ENCODE measurements at regions not wholly inside any gene's neighbourhood (a gene's known extent, or its start where the extent isn't known, plus 50 kb on each side); places are given as distances from the start of the nearest gene placed in this dataset.

GRCh38 chr12:91841822-91842221, 303.8 kb downstream of the BTG1 start:
- Mint-ChIP-seq H3K36me3 (ENCODE audit: insufficient read depth, unreplicated experiment) (no peaks in the 10 kb centered on the region), H3K9me3 (ENCODE audit: unreplicated experiment) (no peaks in the 10 kb centered on the region), H3K27ac (ENCODE audit: unreplicated experiment) (no peak overlapping the region), H3K4me1 (ENCODE audit: low read depth, unreplicated experiment) (no peaks in the 10 kb centered on the region), H3K27me3 (ENCODE audit: insufficient read depth, unreplicated experiment) (no peaks in the 10 kb centered on the region), H3K4me3 (ENCODE audit: unreplicated experiment) (no peak overlapping the region)
- no peak for DNase-seq
- H3K4me3 ChIP-seq (ENCODE audit: low read depth, low read length): no peak overlapping the region
- intact Hi-C loops (cut with micrococcal nuclease; ENCODE audit: unreplicated experiment): no loop called here
- no peaks in the 10 kb centered on the region for H3K4me1 ChIP-seq
- H3K9me3 ChIP-seq: no peaks in the 10 kb centered on the region
- H3K27me3 ChIP-seq (replicated peaks; ENCODE audit: control insufficient read depth, insufficient read depth, low read length): no peaks in the 10 kb centered on the region
- BruUV-seq (replicated peaks): no TSS peak
- ChIA-PET POLR2A (no interaction called here), CTCF (no interaction called here)
- H3K36me3 ChIP-seq (ENCODE audit: control insufficient read depth, insufficient read depth, low read length): no peaks in the 10 kb centered on the region
- TF ChIP-seq CTCF (IDR thresholded peaks at IDR 0.05; ENCODE audit: insufficient read depth in 1 of 2, low read depth in 1 of 2, low read length in 1 of 2, severe bottlenecking in 1 of 2, unreplicated experiment in 1 of 2): no peak

GRCh38 chr12:91836696-91837095, 308.9 kb downstream of the BTG1 start:
- ChIA-PET POLR2A (no interaction called here), CTCF (no interaction called here)
- no peak for TF ChIP-seq CTCF (IDR thresholded peaks at IDR 0.05; ENCODE audit: insufficient read depth in 1 of 2, low read depth in 1 of 2, low read length in 1 of 2, severe bottlenecking in 1 of 2, unreplicated experiment in 1 of 2)
- Mint-ChIP-seq H3K36me3 (ENCODE audit: insufficient read depth, unreplicated experiment) (no peaks in the 10 kb centered on the region), H3K27ac (ENCODE audit: unreplicated experiment) (no peak overlapping the region), H3K4me1 (ENCODE audit: low read depth, unreplicated experiment) (no peaks in the 10 kb centered on the region), H3K9me3 (ENCODE audit: unreplicated experiment) (no peaks in the 10 kb centered on the region), H3K27me3 (ENCODE audit: insufficient read depth, unreplicated experiment) (no peaks in the 10 kb centered on the region), H3K4me3 (ENCODE audit: unreplicated experiment) (no peak overlapping the region)
- intact Hi-C loops (cut with micrococcal nuclease; ENCODE audit: unreplicated experiment): no loop called here
- no peak for DNase-seq
- Histone ChIP-seq H3K4me1 (no peaks in the 10 kb centered on the region), H3K36me3 (ENCODE audit: control insufficient read depth, insufficient read depth, low read length) (no peaks in the 10 kb centered on the region), H3K4me3 (ENCODE audit: low read depth, low read length) (no peak overlapping the region), H3K9me3 (no peaks in the 10 kb centered on the region), H3K27me3 (replicated peaks; ENCODE audit: control insufficient read depth, insufficient read depth, low read length) (no peaks in the 10 kb centered on the region)
- no TSS peak for BruUV-seq (replicated peaks)

GRCh38 chr12:91836264-91836663, 309.4 kb downstream of the BTG1 start:
- ChIA-PET POLR2A (no interaction called here), CTCF (no interaction called here)
- Mint-ChIP-seq H3K4me3 (ENCODE audit: unreplicated experiment) (no peak overlapping the region), H3K4me1 (ENCODE audit: low read depth, unreplicated experiment) (no peaks in the 10 kb centered on the region), H3K27ac (ENCODE audit: unreplicated experiment) (no peak overlapping the region), H3K27me3 (ENCODE audit: insufficient read depth, unreplicated experiment) (no peaks in the 10 kb centered on the region), H3K36me3 (ENCODE audit: insufficient read depth, unreplicated experiment) (no peaks in the 10 kb centered on the region), H3K9me3 (ENCODE audit: unreplicated experiment) (no peaks in the 10 kb centered on the region)
- Histone ChIP-seq H3K36me3 (ENCODE audit: control insufficient read depth, insufficient read depth, low read length) (no peaks in the 10 kb centered on the region), H3K4me1 (no peaks in the 10 kb centered on the region), H3K27me3 (replicated peaks; ENCODE audit: control insufficient read depth, insufficient read depth, low read length) (no peaks in the 10 kb centered on the region), H3K4me3 (ENCODE audit: low read depth, low read length) (no peak overlapping the region), H3K9me3 (no peaks in the 10 kb centered on the region)
- DNase-seq: no peak
- BruUV-seq (replicated peaks): no TSS peak
- intact Hi-C loops (cut with micrococcal nuclease; ENCODE audit: unreplicated experiment): no loop called here
- no peak for TF ChIP-seq CTCF (IDR thresholded peaks at IDR 0.05; ENCODE audit: insufficient read depth in 1 of 2, low read depth in 1 of 2, low read length in 1 of 2, severe bottlenecking in 1 of 2, unreplicated experiment in 1 of 2)
